ENCODE measurements at regions not wholly inside any gene's neighbourhood (a gene's known extent, or its start where the extent isn't known, plus 50 kb on each side); places are given as distances from the start of the nearest gene placed in this dataset.

DNA sequence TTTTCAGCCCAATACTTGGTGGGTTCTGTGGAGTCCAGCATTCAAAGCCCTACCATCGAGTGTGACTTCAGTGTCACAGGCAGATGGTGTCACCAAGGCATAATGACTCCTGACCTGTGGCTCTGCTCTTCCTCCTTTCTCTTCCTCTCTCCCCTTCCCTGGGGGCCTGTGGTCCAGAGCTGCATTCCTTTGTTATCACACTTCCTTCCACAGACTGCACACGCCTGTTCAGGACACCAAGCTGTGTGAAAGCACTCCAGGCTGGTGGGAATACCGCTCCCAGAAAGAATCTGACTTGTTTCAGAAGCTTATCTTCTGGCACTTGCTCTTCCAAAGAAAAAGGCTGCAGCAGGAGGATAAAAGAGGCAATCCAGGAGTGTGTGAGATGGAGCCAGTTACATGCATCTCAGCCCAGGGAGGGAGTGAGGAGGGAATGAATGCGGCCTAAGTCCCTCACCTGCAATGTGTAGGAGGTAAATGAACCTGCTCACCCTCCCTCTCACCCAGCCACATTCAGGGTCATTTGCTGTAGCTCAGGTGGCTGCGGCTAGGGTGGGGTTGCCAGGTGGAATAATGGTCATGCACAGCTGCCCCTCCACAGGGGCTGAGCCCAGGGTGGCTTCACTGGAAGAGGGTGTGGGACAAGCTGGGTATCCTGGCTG, 79.3 kb downstream of the ADAMTS15 start:
- TF ChIP-seq, protein P1, sequence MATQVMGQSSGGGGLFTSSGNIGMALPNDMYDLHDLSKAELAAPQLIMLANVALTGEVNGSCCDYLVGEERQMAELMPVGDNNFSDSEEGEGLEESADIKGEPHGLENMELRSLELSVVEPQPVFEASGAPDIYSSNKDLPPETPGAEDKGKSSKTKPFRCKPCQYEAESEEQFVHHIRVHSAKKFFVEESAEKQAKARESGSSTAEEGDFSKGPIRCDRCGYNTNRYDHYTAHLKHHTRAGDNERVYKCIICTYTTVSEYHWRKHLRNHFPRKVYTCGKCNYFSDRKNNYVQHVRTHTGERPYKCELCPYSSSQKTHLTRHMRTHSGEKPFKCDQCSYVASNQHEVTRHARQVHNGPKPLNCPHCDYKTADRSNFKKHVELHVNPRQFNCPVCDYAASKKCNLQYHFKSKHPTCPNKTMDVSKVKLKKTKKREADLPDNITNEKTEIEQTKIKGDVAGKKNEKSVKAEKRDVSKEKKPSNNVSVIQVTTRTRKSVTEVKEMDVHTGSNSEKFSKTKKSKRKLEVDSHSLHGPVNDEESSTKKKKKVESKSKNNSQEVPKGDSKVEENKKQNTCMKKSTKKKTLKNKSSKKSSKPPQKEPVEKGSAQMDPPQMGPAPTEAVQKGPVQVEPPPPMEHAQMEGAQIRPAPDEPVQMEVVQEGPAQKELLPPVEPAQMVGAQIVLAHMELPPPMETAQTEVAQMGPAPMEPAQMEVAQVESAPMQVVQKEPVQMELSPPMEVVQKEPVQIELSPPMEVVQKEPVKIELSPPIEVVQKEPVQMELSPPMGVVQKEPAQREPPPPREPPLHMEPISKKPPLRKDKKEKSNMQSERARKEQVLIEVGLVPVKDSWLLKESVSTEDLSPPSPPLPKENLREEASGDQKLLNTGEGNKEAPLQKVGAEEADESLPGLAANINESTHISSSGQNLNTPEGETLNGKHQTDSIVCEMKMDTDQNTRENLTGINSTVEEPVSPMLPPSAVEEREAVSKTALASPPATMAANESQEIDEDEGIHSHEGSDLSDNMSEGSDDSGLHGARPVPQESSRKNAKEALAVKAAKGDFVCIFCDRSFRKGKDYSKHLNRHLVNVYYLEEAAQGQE (IDR thresholded peaks at IDR 0.05; ENCODE audit: insufficient read depth in 1 of 2, low read depth in 2 of 2, low read length in 2 of 2) = no peak
- TF ChIP-seq SIN3A (IDR thresholded peaks at IDR 0.05; ENCODE audit: borderline replicate concordance, insufficient read depth, low read length) (no peak), POLR2AphosphoS5 (IDR thresholded peaks at IDR 0.05; ENCODE audit: low read depth, low read length) (no peak), TAF1 (IDR thresholded peaks at IDR 0.05; ENCODE audit: borderline replicate concordance, insufficient read depth, low read length) (no peak), FOXP2 (optimal IDR thresholded peaks at IDR 0.05; ENCODE audit: borderline replicate concordance, extremely low read depth, extremely low read length, insufficient read depth) (no peak)

Measured in PFSK-1 (cell line).